ENCODE measurements at regions not wholly inside any gene's neighbourhood (a gene's known extent, or its start where the extent isn't known, plus 50 kb on each side); places are given as distances from the start of the nearest gene placed in this dataset.

DNA sequence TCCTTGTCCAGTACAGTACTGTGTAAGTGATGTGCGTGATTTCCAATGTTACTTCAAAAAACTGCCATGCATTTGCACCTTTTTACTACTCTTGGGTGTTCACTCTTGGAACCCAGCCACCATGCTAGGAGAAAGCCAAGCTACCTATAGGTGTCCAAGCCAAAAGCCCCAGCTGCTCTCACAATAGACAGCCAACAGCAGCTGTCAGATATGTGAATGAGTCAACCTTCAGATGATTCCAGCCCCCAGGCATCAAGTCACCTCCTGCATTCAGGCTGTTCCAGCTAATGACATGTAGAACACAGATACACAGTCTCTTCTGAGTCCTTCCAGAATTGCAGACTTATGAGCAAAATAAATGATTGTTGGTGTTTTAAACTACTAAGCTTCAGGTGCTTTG, 417.7 kb upstream of the TGFBR2 start:
- Histone ChIP-seq H2AFZ (ENCODE audit: low read length) (no peak overlapping the region), H3K27ac (ENCODE audit: insufficient read depth, low read length) (no peak overlapping the region), H3K27me3 (ENCODE audit: control insufficient read depth, insufficient read depth, low read length) (no peaks in the 10 kb centered on the region), H3K4me2 (ENCODE audit: extremely low read depth, insufficient read depth, low read length) (no peak overlapping the region), H4K20me1 (ENCODE audit: control insufficient read depth, extremely low read depth, insufficient read depth, low read length) (no peaks in the 10 kb centered on the region), H3K4me1 (ENCODE audit: control insufficient read depth, extremely low read depth, insufficient read depth, low read length) (no peaks in the 10 kb centered on the region), H3K79me2 (ENCODE audit: control insufficient read depth, insufficient read depth, low read length) (no peaks in the 10 kb centered on the region), H3K9ac (ENCODE audit: insufficient read depth, low read length) (no peak overlapping the region), H3K36me3 (ENCODE audit: control insufficient read depth, insufficient read depth, low read length) (no peaks in the 10 kb centered on the region), H3K4me3 (replicated peaks in 1 of 4; ENCODE audit: control extremely low read depth in 1 of 4, insufficient read depth in 1 of 4, low read depth in 3 of 4, low read length in 4 of 4) (no peak overlapping the region), H3K9me3 (ENCODE audit: control insufficient read depth, insufficient read depth, low read depth, low read length) (no peaks in the 10 kb centered on the region)
- no peak for TF ChIP-seq EZH2 (IDR thresholded peaks at IDR 0.05; ENCODE audit: low read length, missing control alignments)
- TF ChIP-seq, protein P1, sequence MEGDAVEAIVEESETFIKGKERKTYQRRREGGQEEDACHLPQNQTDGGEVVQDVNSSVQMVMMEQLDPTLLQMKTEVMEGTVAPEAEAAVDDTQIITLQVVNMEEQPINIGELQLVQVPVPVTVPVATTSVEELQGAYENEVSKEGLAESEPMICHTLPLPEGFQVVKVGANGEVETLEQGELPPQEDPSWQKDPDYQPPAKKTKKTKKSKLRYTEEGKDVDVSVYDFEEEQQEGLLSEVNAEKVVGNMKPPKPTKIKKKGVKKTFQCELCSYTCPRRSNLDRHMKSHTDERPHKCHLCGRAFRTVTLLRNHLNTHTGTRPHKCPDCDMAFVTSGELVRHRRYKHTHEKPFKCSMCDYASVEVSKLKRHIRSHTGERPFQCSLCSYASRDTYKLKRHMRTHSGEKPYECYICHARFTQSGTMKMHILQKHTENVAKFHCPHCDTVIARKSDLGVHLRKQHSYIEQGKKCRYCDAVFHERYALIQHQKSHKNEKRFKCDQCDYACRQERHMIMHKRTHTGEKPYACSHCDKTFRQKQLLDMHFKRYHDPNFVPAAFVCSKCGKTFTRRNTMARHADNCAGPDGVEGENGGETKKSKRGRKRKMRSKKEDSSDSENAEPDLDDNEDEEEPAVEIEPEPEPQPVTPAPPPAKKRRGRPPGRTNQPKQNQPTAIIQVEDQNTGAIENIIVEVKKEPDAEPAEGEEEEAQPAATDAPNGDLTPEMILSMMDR (conservative IDR thresholded peaks at IDR 0.05 in 1 of 2, IDR thresholded peaks at IDR 0.05 in 1 of 2; ENCODE audit: low read depth in 1 of 2, low read length in 2 of 2): no peak
- DNase-seq (ENCODE audit: low read depth in 2 of 2): peak in 1 of 2 donors; percentile 48

DNA sequence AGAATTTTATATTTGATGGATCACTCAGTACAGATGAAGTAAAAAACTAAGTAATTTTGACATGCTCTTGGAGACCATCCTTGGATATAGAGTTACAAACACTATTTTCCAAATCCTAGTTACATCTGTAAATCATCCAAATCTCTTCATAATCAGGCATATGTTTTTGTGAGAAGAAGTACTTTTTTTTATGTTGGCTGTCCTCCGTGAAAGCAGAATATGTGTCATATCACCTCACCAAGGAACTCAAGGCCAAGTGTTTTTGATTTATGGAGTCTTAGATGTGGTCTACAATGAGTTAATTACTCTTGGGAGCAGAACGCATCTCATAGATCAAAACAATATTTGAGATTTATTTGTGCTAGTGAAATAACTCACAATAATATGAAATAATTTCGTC, 416.5 kb upstream of the TGFBR2 start:
- H3K27me3 ChIP-seq (ENCODE audit: control insufficient read depth, insufficient read depth, low read length): no peaks in the 10 kb centered on the region
- H3K27ac ChIP-seq (ENCODE audit: insufficient read depth, low read length): no peak overlapping the region
- H3K79me2 ChIP-seq (ENCODE audit: control insufficient read depth, insufficient read depth, low read length): no peaks in the 10 kb centered on the region
- no peaks in the 10 kb centered on the region for H4K20me1 ChIP-seq (ENCODE audit: control insufficient read depth, extremely low read depth, insufficient read depth, low read length)
- H3K4me1 ChIP-seq (ENCODE audit: control insufficient read depth, extremely low read depth, insufficient read depth, low read length): no peaks in the 10 kb centered on the region
- no peaks in the 10 kb centered on the region for H3K36me3 ChIP-seq (ENCODE audit: control insufficient read depth, insufficient read depth, low read length)
- no peak overlapping the region for H3K4me3 ChIP-seq (replicated peaks in 1 of 4; ENCODE audit: control extremely low read depth in 1 of 4, insufficient read depth in 1 of 4, low read depth in 3 of 4, low read length in 4 of 4)
- H3K4me2 ChIP-seq (ENCODE audit: extremely low read depth, insufficient read depth, low read length): no peak overlapping the region
- no peak for TF ChIP-seq EZH2 (IDR thresholded peaks at IDR 0.05; ENCODE audit: low read length, missing control alignments)
- TF ChIP-seq, protein P1 (conservative IDR thresholded peaks at IDR 0.05 in 1 of 2, IDR thresholded peaks at IDR 0.05 in 1 of 2; ENCODE audit: low read depth in 1 of 2, low read length in 2 of 2): no peak
- no peak overlapping the region for H2AFZ ChIP-seq (ENCODE audit: low read length)
- DNase-seq (ENCODE audit: low read depth in 2 of 2): no peak
- H3K9ac ChIP-seq (ENCODE audit: insufficient read depth, low read length): no peak overlapping the region
- no peaks in the 10 kb centered on the region for H3K9me3 ChIP-seq (ENCODE audit: control insufficient read depth, insufficient read depth, low read depth, low read length)

DNA sequence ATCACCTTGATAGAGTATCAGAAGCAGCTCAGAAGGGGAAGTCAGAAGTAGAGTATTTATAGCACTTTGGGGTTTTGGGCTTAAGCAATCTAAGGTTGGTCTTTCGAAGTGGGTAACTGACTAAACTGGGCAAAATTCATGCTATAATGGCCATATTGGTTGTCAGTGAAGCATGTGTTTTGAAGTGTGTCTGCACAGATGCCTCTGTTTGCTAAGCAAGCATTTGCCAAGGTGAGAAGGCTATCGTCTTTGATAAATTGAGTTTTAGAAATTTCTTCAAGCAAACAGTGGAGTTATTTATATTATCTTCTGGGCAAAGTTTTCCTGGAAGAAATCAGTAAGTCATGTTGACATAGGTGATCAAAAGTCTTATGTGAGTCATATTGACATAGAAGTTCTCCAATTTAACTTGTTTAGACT, 412.8 kb upstream of the TGFBR2 start:
- no peak overlapping the region for H3K4me3 ChIP-seq (replicated peaks in 1 of 4; ENCODE audit: control extremely low read depth in 1 of 4, insufficient read depth in 1 of 4, low read depth in 3 of 4, low read length in 4 of 4)
- no peaks in the 10 kb centered on the region for H3K27me3 ChIP-seq (ENCODE audit: control insufficient read depth, insufficient read depth, low read length)
- H3K79me2 ChIP-seq (ENCODE audit: control insufficient read depth, insufficient read depth, low read length): no peaks in the 10 kb centered on the region
- H3K36me3 ChIP-seq (ENCODE audit: control insufficient read depth, insufficient read depth, low read length): no peaks in the 10 kb centered on the region
- TF ChIP-seq, protein P1 (conservative IDR thresholded peaks at IDR 0.05 in 1 of 2, IDR thresholded peaks at IDR 0.05 in 1 of 2; ENCODE audit: low read depth in 1 of 2, low read length in 2 of 2): no peak
- TF ChIP-seq EZH2 (IDR thresholded peaks at IDR 0.05; ENCODE audit: low read length, missing control alignments): no peak
- H3K9ac ChIP-seq (ENCODE audit: insufficient read depth, low read length): no peak overlapping the region
- no peaks in the 10 kb centered on the region for H3K4me1 ChIP-seq (ENCODE audit: control insufficient read depth, extremely low read depth, insufficient read depth, low read length)
- H4K20me1 ChIP-seq (ENCODE audit: control insufficient read depth, extremely low read depth, insufficient read depth, low read length): no peaks in the 10 kb centered on the region
- H3K27ac ChIP-seq (ENCODE audit: insufficient read depth, low read length): no peak overlapping the region
- H3K9me3 ChIP-seq (ENCODE audit: control insufficient read depth, insufficient read depth, low read depth, low read length): no peaks in the 10 kb centered on the region
- H3K4me2 ChIP-seq (ENCODE audit: extremely low read depth, insufficient read depth, low read length): no peak overlapping the region
- no peak overlapping the region for H2AFZ ChIP-seq (ENCODE audit: low read length)
- DNase-seq (ENCODE audit: low read depth in 2 of 2): peak in 1 of 2 donors; percentile 12

Measured in fibroblast of lung (primary cell).